ENCODE measurements at regions not wholly inside any gene's neighbourhood (a gene's known extent, or its start where the extent isn't known, plus 50 kb on each side); places are given as distances from the start of the nearest gene placed in this dataset.

- H3K4me1 ChIP-seq (ENCODE audit: insufficient read depth, low read length), result no peaks in the 10 kb centered on the region
- no peaks in the 10 kb centered on the region for H4K20me1 ChIP-seq (ENCODE audit: low read length)
- no peak overlapping the region for H3K27ac ChIP-seq (ENCODE audit: low read length)
- intact Hi-C loops (cut with micrococcal nuclease), result no loop called here
- H3K9me3 ChIP-seq (ENCODE audit: low read length), result no peaks in the 10 kb centered on the region
- no peaks in the 10 kb centered on the region for H3K79me2 ChIP-seq (ENCODE audit: low read length)
- ChIA-PET CTCF (no interaction called here), POLR2A (ENCODE audit: unreplicated experiment) (no interaction called here)
- DNase-seq (no peak), ATAC-seq (no peak)
- no peak overlapping the region for H3K4me3 ChIP-seq (ENCODE audit: low read length)
- no peak overlapping the region for H3K4me2 ChIP-seq (ENCODE audit: low read length)
- TF ChIP-seq EZH2phosphoT487 (IDR thresholded peaks at IDR 0.05; ENCODE audit: borderline replicate concordance, low read length) (no peak), EZH2 (IDR thresholded peaks at IDR 0.05; ENCODE audit: low read length, unreplicated experiment) (no peak), CTCF (conservative IDR thresholded peaks at IDR 0.05; ENCODE audit: low read depth, low read length) (no peak)
- no TSS peak for BruUV-seq (replicated peaks)
- H3K9ac ChIP-seq (ENCODE audit: low read length), result no peak overlapping the region
- H3F3A ChIP-seq (ENCODE audit: low read length, unreplicated experiment), result no peaks in the 10 kb centered on the region
- no peaks in the 10 kb centered on the region for H3K36me3 ChIP-seq (ENCODE audit: low read depth, low read length)
- no peak overlapping the region for H2AFZ ChIP-seq (ENCODE audit: low read length)
- H3K9me2 ChIP-seq (replicated peaks; ENCODE audit: low read length), result no peaks in the 10 kb centered on the region
- H3K27me3 ChIP-seq (ENCODE audit: low read length), result no peaks in the 10 kb centered on the region
These were observed 671.7 kb upstream of the GOT2 start for GRCh38 chr16:59405802-59406201.

- intact Hi-C loops (cut with micrococcal nuclease), result no loop called here
- H3K9me3 ChIP-seq (ENCODE audit: low read length), result no peaks in the 10 kb centered on the region
- no peak overlapping the region for H3K9ac ChIP-seq (ENCODE audit: low read length)
- H3K4me2 ChIP-seq (ENCODE audit: low read length), result no peak overlapping the region
- CTCF ChIA-PET, result no interaction called here
- H3K4me3 ChIP-seq (ENCODE audit: low read length), result no peak overlapping the region
- POLR2A ChIA-PET (ENCODE audit: unreplicated experiment), result no interaction called here
- TF ChIP-seq EZH2 (IDR thresholded peaks at IDR 0.05; ENCODE audit: low read length, unreplicated experiment), result no peak
- TF ChIP-seq EZH2phosphoT487 (IDR thresholded peaks at IDR 0.05; ENCODE audit: borderline replicate concordance, low read length), result no peak
- no peak for TF ChIP-seq CTCF (conservative IDR thresholded peaks at IDR 0.05; ENCODE audit: low read depth, low read length)
- no peak for ATAC-seq
- H4K20me1 ChIP-seq (ENCODE audit: low read length), result no peaks in the 10 kb centered on the region
- no peak overlapping the region for H2AFZ ChIP-seq (ENCODE audit: low read length)
- H3K27me3 ChIP-seq (ENCODE audit: low read length), result no peaks in the 10 kb centered on the region
- H3K9me2 ChIP-seq (replicated peaks; ENCODE audit: low read length), result no peaks in the 10 kb centered on the region
- no peak for DNase-seq
- no peaks in the 10 kb centered on the region for H3K36me3 ChIP-seq (ENCODE audit: low read depth, low read length)
- BruUV-seq (replicated peaks), result no TSS peak
- H3F3A ChIP-seq (ENCODE audit: low read length, unreplicated experiment), result no peaks in the 10 kb centered on the region
- no peaks in the 10 kb centered on the region for H3K4me1 ChIP-seq (ENCODE audit: insufficient read depth, low read length)
- H3K27ac ChIP-seq (ENCODE audit: low read length), result no peak overlapping the region
- no peaks in the 10 kb centered on the region for H3K79me2 ChIP-seq (ENCODE audit: low read length)
These were observed 670.4 kb upstream of the GOT2 start for GRCh38 chr16:59404509-59404908.

- Histone ChIP-seq H3K9ac (ENCODE audit: low read length) (no peak overlapping the region), H3K9me2 (replicated peaks; ENCODE audit: low read length) (no peaks in the 10 kb centered on the region), H3K27ac (ENCODE audit: low read length) (no peak overlapping the region), H3K79me2 (ENCODE audit: low read length) (no peaks in the 10 kb centered on the region), H3K4me3 (ENCODE audit: low read length) (no peak overlapping the region), H3K4me2 (ENCODE audit: low read length) (no peak overlapping the region), H4K20me1 (ENCODE audit: low read length) (no peaks in the 10 kb centered on the region), H3K4me1 (ENCODE audit: insufficient read depth, low read length) (no peaks in the 10 kb centered on the region), H3F3A (ENCODE audit: low read length, unreplicated experiment) (no peaks in the 10 kb centered on the region), H3K27me3 (ENCODE audit: low read length) (no peaks in the 10 kb centered on the region), H2AFZ (ENCODE audit: low read length) (no peak overlapping the region), H3K36me3 (ENCODE audit: low read depth, low read length) (no peaks in the 10 kb centered on the region), H3K9me3 (ENCODE audit: low read length) (no peaks in the 10 kb centered on the region)
- intact Hi-C loops (cut with micrococcal nuclease), result no loop called here
- TF ChIP-seq CTCF (conservative IDR thresholded peaks at IDR 0.05; ENCODE audit: low read depth, low read length) (no peak), EZH2 (IDR thresholded peaks at IDR 0.05; ENCODE audit: low read length, unreplicated experiment) (no peak), EZH2phosphoT487 (IDR thresholded peaks at IDR 0.05; ENCODE audit: borderline replicate concordance, low read length) (no peak)
- ATAC-seq (no peak), DNase-seq (no peak)
- CTCF ChIA-PET, result no interaction called here
- POLR2A ChIA-PET (ENCODE audit: unreplicated experiment), result no interaction called here
- no TSS peak for BruUV-seq (replicated peaks)
These were observed 666.7 kb upstream of the GOT2 start for GRCh38 chr16:59400830-59401229.

Measured in PC-3 (cell line).